ENCODE measurements at regions not wholly inside any gene's neighbourhood (a gene's known extent, or its start where the extent isn't known, plus 50 kb on each side); places are given as distances from the start of the nearest gene placed in this dataset.

DNA sequence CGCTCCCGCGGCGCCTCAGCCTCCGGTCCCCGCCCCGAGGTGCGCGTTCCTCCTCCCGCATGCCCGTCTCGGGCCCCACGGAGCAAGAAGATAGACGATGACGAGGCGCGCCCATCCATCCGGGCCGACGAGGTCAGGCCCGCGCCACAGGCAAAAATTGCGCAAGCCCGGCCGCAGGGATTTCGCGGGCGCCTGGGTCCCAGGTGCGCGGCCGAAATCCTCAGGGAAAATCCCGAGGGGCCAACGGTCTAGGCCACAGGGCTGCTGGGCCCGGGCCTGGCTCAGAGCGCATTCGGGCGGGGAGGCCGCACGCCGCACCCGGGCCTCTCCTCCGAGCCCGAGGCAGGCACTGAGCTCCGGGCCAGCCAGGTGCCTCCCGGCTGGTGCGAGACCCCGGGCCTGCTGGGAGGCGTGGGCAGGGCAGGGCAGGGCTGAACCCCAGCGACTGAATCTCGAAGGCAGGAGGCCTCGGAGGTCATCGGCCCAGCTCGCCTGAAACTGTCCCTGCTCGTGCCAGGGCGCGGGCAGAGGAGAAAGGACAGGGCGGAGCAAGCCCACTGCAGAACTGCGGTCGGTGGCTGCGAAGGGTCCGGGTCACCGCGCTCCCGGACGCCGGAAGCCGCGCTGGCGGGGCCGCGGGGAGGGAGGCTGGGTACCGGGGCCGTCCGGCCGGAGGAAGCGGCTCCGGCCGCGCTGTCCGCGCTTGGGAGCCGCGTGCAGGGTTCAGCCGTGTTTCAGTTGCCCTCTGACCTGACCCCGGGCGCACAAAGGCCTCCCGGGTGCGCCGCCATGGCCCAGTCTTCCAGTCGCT lies 66.8 kb downstream of the FOXD1 start:
- Histone ChIP-seq H3K4me1 (ENCODE audit: control insufficient read depth, insufficient read depth, low read length) (peaks cover 10% of the 10 kb centered on the region), H3K9me3 (ENCODE audit: control insufficient read depth, low read length) (no peaks in the 10 kb centered on the region), H3K9ac (ENCODE audit: low read length) (no peak overlapping the region), H3K36me3 (ENCODE audit: control insufficient read depth, insufficient read depth, low read length) (no peaks in the 10 kb centered on the region), H3K27me3 (ENCODE audit: control insufficient read depth, insufficient read depth, low read length) (peaks cover 68% of the 10 kb centered on the region), H3K4me3 (ENCODE audit: low read length) (no peak overlapping the region)

DNA sequence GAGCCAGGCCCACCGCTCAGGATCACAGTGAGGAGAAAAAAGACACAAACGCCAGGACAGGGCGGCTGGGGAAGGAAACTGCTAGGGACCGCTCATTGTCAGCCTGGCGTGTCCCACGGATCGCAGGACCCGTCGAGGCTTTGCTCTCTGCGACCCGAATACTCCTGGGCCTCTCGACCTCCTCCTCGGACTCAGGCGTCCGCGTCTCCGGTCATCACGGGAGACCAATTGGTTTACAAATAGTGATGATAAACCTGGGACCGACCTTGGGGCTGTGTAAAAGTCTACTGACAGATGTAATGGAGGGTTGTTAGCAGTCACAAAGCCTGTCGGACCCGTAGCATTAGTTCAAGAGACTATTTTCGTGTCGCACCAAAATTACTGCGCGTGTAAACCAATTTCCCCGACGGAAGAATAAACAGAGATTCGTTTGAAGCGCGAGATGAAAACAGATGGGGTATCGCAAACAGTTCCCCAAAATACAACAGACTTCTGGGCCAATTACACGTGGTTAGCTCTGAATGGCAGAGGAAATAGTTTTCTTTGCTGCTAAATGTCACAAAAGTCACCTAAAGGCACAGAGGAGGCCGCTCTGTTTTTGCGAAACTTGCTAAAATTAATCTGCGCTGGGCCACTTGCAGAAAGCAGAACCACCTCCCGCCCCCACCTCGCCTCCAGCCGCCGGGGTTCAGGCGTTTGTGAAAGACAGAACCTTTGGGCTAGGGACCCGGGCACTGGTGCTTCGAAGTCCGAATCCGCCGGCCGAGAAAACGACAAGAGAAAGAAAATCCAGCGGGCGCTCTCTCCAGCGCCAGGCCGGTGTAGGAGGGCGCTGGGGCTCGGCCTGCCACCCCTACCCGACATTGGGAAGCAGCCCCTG lies 67.6 kb downstream of the FOXD1 start:
- H3K9me3 ChIP-seq (ENCODE audit: control insufficient read depth, low read length) = no peaks in the 10 kb centered on the region
- H3K36me3 ChIP-seq (ENCODE audit: control insufficient read depth, insufficient read depth, low read length) = no peaks in the 10 kb centered on the region
- H3K27me3 ChIP-seq (ENCODE audit: control insufficient read depth, insufficient read depth, low read length) = peaks cover 71% of the 10 kb centered on the region
- H3K9ac ChIP-seq (ENCODE audit: low read length) = no peak overlapping the region
- H3K4me1 ChIP-seq (ENCODE audit: control insufficient read depth, insufficient read depth, low read length) = peaks cover 10% of the 10 kb centered on the region
- no peak overlapping the region for H3K4me3 ChIP-seq (ENCODE audit: low read length)

DNA sequence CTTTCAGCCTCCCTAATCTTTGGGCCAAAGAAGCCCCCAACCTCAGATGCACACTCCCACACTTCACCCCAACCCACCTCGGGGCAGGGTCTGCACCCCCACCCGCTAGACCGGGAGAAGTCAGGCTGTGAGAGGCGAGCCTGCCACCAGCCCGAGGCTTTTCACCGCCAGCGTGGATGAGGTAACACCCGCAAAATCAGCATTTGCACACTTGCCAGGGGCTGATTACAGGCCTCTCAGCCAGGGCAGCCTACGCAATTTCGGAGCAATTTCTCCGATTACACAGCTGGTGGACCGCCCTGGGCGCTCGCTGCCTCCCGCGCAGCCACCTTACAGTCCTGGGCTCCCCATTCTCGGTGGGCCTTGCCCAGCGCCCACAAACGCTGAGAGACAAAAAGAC lies 68.5 kb downstream of the FOXD1 start:
- Histone ChIP-seq H3K4me3 (ENCODE audit: low read length) (no peak overlapping the region), H3K4me1 (ENCODE audit: control insufficient read depth, insufficient read depth, low read length) (peaks cover 10% of the 10 kb centered on the region), H3K9ac (ENCODE audit: low read length) (no peak overlapping the region), H3K27me3 (ENCODE audit: control insufficient read depth, insufficient read depth, low read length) (peaks cover 71% of the 10 kb centered on the region), H3K36me3 (ENCODE audit: control insufficient read depth, insufficient read depth, low read length) (no peaks in the 10 kb centered on the region), H3K9me3 (ENCODE audit: control insufficient read depth, low read length) (no peaks in the 10 kb centered on the region)

DNA sequence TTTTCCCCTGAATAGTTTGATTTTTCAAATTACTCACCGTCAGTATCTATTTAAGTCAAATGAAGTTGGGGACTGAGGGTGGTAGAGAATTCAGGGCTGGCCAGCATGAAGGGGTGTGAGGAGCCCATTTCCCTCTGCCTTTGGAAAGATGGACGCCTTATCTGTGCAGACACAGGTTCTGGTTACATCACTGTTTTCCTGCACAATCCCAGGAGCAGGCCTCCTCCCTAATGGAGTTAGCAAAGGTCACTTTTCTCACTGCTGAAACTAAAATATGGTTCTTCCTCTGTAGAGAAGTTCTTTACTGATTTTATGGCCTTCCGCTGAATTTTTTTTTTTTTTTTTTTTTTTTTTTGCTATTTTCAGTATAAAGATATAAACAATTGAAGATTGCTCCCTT lies 69.1 kb downstream of the FOXD1 start:
- H3K4me3 ChIP-seq (ENCODE audit: low read length) = no peak overlapping the region
- H3K9me3 ChIP-seq (ENCODE audit: control insufficient read depth, low read length) = no peaks in the 10 kb centered on the region
- no peaks in the 10 kb centered on the region for H3K36me3 ChIP-seq (ENCODE audit: control insufficient read depth, insufficient read depth, low read length)
- H3K4me1 ChIP-seq (ENCODE audit: control insufficient read depth, insufficient read depth, low read length) = peaks cover 10% of the 10 kb centered on the region
- H3K9ac ChIP-seq (ENCODE audit: low read length) = no peak overlapping the region
- peaks cover 73% of the 10 kb centered on the region for H3K27me3 ChIP-seq (ENCODE audit: control insufficient read depth, insufficient read depth, low read length)

DNA sequence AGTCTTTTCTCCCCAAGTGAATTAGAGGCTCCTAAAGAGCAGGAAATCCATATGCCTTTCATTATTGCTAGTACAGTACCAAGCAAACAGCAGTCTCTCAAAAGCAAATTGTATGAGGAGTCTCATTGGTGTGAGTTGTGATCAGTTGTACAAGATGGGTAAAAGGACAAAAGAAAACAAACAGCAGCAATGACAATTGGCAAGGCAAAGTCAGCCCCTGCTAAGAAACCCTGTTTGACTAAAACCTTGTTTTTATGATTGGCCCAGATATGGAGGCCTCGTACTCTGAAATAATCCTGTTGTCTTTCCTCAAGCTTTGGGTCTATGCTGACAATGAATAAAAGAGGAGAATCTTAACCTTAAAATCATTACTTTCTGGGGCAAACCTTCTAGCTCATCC lies 69.8 kb downstream of the FOXD1 start:
- no peak overlapping the region for H3K9ac ChIP-seq (ENCODE audit: low read length)
- H3K4me3 ChIP-seq (ENCODE audit: low read length) = no peak overlapping the region
- H3K9me3 ChIP-seq (ENCODE audit: control insufficient read depth, low read length) = no peaks in the 10 kb centered on the region
- H3K36me3 ChIP-seq (ENCODE audit: control insufficient read depth, insufficient read depth, low read length) = no peaks in the 10 kb centered on the region
- peaks cover 75% of the 10 kb centered on the region for H3K27me3 ChIP-seq (ENCODE audit: control insufficient read depth, insufficient read depth, low read length)
- H3K4me1 ChIP-seq (ENCODE audit: control insufficient read depth, insufficient read depth, low read length) = peaks cover 10% of the 10 kb centered on the region

GRCh38 chr5:73378070-73378469 lies 70.5 kb downstream of the FOXD1 start:
- peaks cover 73% of the 10 kb centered on the region for H3K27me3 ChIP-seq (ENCODE audit: control insufficient read depth, insufficient read depth, low read length)
- H3K4me3 ChIP-seq (ENCODE audit: low read length) = no peak overlapping the region
- H3K9me3 ChIP-seq (ENCODE audit: control insufficient read depth, low read length) = no peaks in the 10 kb centered on the region
- H3K4me1 ChIP-seq (ENCODE audit: control insufficient read depth, insufficient read depth, low read length) = peaks cover 10% of the 10 kb centered on the region
- no peak overlapping the region for H3K9ac ChIP-seq (ENCODE audit: low read length)
- H3K36me3 ChIP-seq (ENCODE audit: control insufficient read depth, insufficient read depth, low read length) = no peaks in the 10 kb centered on the region

- H3K36me3 ChIP-seq (ENCODE audit: control insufficient read depth, insufficient read depth, low read length) = no peaks in the 10 kb centered on the region
- no peaks in the 10 kb centered on the region for H3K9me3 ChIP-seq (ENCODE audit: control insufficient read depth, low read length)
- no peak overlapping the region for H3K9ac ChIP-seq (ENCODE audit: low read length)
- peaks cover 68% of the 10 kb centered on the region for H3K27me3 ChIP-seq (ENCODE audit: control insufficient read depth, insufficient read depth, low read length)
- H3K4me1 ChIP-seq (ENCODE audit: control insufficient read depth, insufficient read depth, low read length) = peaks cover 4% of the 10 kb centered on the region
- no peak overlapping the region for H3K4me3 ChIP-seq (ENCODE audit: low read length)
Observed at GRCh38 chr5:73376618-73377170, 71.9 kb downstream of the FOXD1 start.

GRCh38 chr5:73375949-73376348 lies 72.6 kb downstream of the FOXD1 start:
- H3K9ac ChIP-seq (ENCODE audit: low read length) = no peak overlapping the region
- H3K9me3 ChIP-seq (ENCODE audit: control insufficient read depth, low read length) = no peaks in the 10 kb centered on the region
- H3K36me3 ChIP-seq (ENCODE audit: control insufficient read depth, insufficient read depth, low read length) = no peaks in the 10 kb centered on the region
- H3K27me3 ChIP-seq (ENCODE audit: control insufficient read depth, insufficient read depth, low read length) = peaks cover 66% of the 10 kb centered on the region
- H3K4me3 ChIP-seq (ENCODE audit: low read length) = no peak overlapping the region
- no peaks in the 10 kb centered on the region for H3K4me1 ChIP-seq (ENCODE audit: control insufficient read depth, insufficient read depth, low read length)

- H3K36me3 ChIP-seq (ENCODE audit: control insufficient read depth, insufficient read depth, low read length) = no peaks in the 10 kb centered on the region
- no peak overlapping the region for H3K4me3 ChIP-seq (ENCODE audit: low read length)
- no peaks in the 10 kb centered on the region for H3K9me3 ChIP-seq (ENCODE audit: control insufficient read depth, low read length)
- H3K27me3 ChIP-seq (ENCODE audit: control insufficient read depth, insufficient read depth, low read length) = peaks cover 58% of the 10 kb centered on the region
- H3K9ac ChIP-seq (ENCODE audit: low read length) = no peak overlapping the region
- H3K4me1 ChIP-seq (ENCODE audit: control insufficient read depth, insufficient read depth, low read length) = no peaks in the 10 kb centered on the region
Observed at GRCh38 chr5:73375191-73375545, 73.4 kb downstream of the FOXD1 start.

GRCh38 chr5:73374520-73375190 lies 73.9 kb downstream of the FOXD1 start:
- Histone ChIP-seq H3K36me3 (ENCODE audit: control insufficient read depth, insufficient read depth, low read length) (no peaks in the 10 kb centered on the region), H3K4me1 (ENCODE audit: control insufficient read depth, insufficient read depth, low read length) (no peaks in the 10 kb centered on the region), H3K9ac (ENCODE audit: low read length) (no peak overlapping the region), H3K27me3 (ENCODE audit: control insufficient read depth, insufficient read depth, low read length) (peaks cover 53% of the 10 kb centered on the region), H3K9me3 (ENCODE audit: control insufficient read depth, low read length) (no peaks in the 10 kb centered on the region), H3K4me3 (ENCODE audit: low read length) (no peak overlapping the region)

DNA sequence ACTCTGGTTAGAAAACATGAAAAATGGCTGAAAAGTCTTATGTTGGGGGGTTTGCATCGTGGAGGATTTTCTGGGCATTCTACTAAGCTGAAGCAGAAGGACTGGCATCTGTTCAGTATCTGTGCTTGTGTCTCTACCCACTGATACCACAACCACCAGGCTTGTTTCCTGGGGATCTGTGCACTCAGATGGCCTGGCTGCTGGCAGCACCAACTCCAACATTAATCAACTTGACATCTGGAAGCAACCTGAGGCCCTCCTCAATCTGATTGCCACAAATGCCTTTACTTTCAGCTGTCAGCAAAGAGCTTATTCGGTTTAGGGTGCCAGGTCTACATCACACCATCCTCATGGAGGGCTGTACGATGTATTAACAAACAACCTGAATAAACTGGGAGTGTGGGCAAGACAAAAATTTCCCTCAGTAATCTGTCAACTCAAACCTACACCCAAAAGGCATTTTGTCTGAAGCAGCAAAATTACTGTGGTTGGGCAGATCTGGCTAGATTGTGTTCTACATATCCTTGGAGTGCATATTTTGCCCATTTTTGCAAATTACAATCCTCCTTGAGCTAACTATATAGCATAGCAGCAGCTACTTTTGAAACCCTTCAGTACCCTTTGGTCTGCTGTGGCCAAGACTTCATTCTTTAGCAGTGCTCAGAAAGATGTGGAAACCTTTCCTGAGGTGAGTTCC lies 74.6 kb downstream of the FOXD1 start:
- H3K9me3 ChIP-seq (ENCODE audit: control insufficient read depth, low read length) = no peaks in the 10 kb centered on the region
- H3K9ac ChIP-seq (ENCODE audit: low read length) = no peak overlapping the region
- peaks cover 49% of the 10 kb centered on the region for H3K27me3 ChIP-seq (ENCODE audit: control insufficient read depth, insufficient read depth, low read length)
- H3K4me1 ChIP-seq (ENCODE audit: control insufficient read depth, insufficient read depth, low read length) = no peaks in the 10 kb centered on the region
- H3K36me3 ChIP-seq (ENCODE audit: control insufficient read depth, insufficient read depth, low read length) = no peaks in the 10 kb centered on the region
- no peak overlapping the region for H3K4me3 ChIP-seq (ENCODE audit: low read length)
